MM.1S (cell line): ENCODE measurements at regions not wholly inside any gene's neighbourhood (a gene's known extent, or its start where the extent isn't known, plus 50 kb on each side); places are given as distances from the start of the nearest gene placed in this dataset.

Experiments
- CTCF ChIP-seq: fragments of 300-600 bp; sonication (generic); IDR thresholded peaks from 2 replicates; pipeline ENCODE4 v1.5.1; 2016; ENCODE audit warnings: antibody characterized with exemption, low read length, mixed read lengths
- EZH2 ChIP-seq: fragments of 300-600 bp; sonication (generic); optimal IDR thresholded peaks from 2 replicates; pipeline ENCODE3; 2017; ENCODE audit warnings: low read depth, mild to moderate bottlenecking, antibody characterized with exemption, low read length, mixed read lengths

DNA sequence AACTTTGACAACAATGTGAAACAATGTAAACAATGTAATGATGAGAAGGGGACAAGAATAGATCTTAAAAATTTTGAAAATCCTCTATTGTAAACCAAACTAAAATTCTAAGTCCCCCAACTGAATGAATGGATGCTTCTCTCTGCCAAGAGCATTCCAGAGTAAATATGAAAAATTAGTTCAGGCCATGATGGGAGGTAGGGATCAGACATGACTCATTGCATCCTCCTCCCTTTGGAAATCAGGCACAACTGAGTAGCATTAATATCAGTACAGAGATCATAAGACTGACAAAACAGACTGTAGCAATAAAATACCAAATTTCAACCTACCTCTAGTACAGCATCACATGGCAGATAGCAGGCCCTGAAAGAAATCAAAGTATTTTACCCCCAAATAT, 559.9 kb downstream of the C12orf50 start:
- TF ChIP-seq EZH2 (no peak), CTCF (no peak)
